Thyroid gland (tissue), 4 donors: ENCODE measurements at regions not wholly inside any gene's neighbourhood (a gene's known extent, or its start where the extent isn't known, plus 50 kb on each side); places are given as distances from the start of the nearest gene placed in this dataset.

Experiments used
- DNase-seq, 2 donors: peaks; one replicate each; pipeline ENCODE4 v3.0.0-alpha.2; 2019
- H3K27ac ChIP-seq, 3 donors: fragments of 200-600 bp; sonication (generic); 1 replicate in 2 of 3; 2 replicates in 1 of 3; pipeline ENCODE4 v1.5.1; 2016 to 2019; ENCODE audit warnings: mild to moderate bottlenecking in 1 of 3, moderate library complexity in 1 of 3
- H3K27me3 ChIP-seq: fragments of 200-600 bp; sonication (generic); one replicate; pipeline ENCODE4 v1.5.1; 2019
- H3K36me3 ChIP-seq, 2 donors: fragments of 200-600 bp; sonication (generic); one replicate each; pipeline ENCODE4 v1.5.1; 2016 to 2019
- H3K4me1 ChIP-seq, 2 donors: fragments of 200-600 bp; sonication (generic); one replicate each; pipeline ENCODE4 v1.5.1; 2017 to 2019
- H3K4me3 ChIP-seq, 3 donors: fragments of 200-600 bp; sonication (generic); replicated peaks in 1 of 3; 1 replicate in 2 of 3; 2 replicates in 1 of 3; pipeline ENCODE4 v1.5.1; 2016; ENCODE audit warnings: mild to moderate bottlenecking in 1 of 3
- H3K9me3 ChIP-seq: fragments of 200-600 bp; sonication (generic); one replicate; pipeline ENCODE4 v1.5.1; 2017
- POLR2A ChIP-seq, 2 donors: fragments of 450-650 bp; IDR thresholded peaks; one replicate each; pipeline ENCODE4 v1.6.1; 2017; ENCODE audit warnings: antibody characterized with exemption in 2 of 2, mild to moderate bottlenecking in 2 of 2, moderate library complexity in 1 of 2
- WGBS, 2 donors: methylation state at CpG; one replicate each; pipeline ENCODE4 v1.1.5; 2017; 5-methylcytosine and 5-hydroxymethylcytosine counted together
- intact Hi-C: fragments of 100-400 bp; cut with DNase I; formaldehyde crosslinking; loops from one replicate; pipeline ENCODE4 v1.15.1; 2023
- TF ChIP-seq, protein P1 (sequence below), 6 experiments: fragments of 200-600 bp in 3 of 6; fragments of 450-650 bp in 3 of 6; sonication (generic) in 3 of 6; IDR thresholded peaks; one replicate each; pipeline ENCODE4 v1.5.1; 2016 to 2019; ENCODE audit warnings: antibody characterized with exemption in 6 of 6, mild to moderate bottlenecking in 2 of 6, inconsistent platforms in 1 of 6, moderate library complexity in 1 of 6

- no peaks in the 10 kb centered on the region for H3K27me3 ChIP-seq
- WGBS, 2 donors: 10 to 11% methylated on average over 2 of the region's 2 CpGs
- H3K9me3 ChIP-seq: no peaks in the 10 kb centered on the region
- H3K4me1 ChIP-seq: no peaks in the 10 kb centered on the region
- no peak for DNase-seq
- no peak for TF ChIP-seq POLR2A (IDR thresholded peaks at IDR 0.05)
- TF ChIP-seq, protein P1, sequence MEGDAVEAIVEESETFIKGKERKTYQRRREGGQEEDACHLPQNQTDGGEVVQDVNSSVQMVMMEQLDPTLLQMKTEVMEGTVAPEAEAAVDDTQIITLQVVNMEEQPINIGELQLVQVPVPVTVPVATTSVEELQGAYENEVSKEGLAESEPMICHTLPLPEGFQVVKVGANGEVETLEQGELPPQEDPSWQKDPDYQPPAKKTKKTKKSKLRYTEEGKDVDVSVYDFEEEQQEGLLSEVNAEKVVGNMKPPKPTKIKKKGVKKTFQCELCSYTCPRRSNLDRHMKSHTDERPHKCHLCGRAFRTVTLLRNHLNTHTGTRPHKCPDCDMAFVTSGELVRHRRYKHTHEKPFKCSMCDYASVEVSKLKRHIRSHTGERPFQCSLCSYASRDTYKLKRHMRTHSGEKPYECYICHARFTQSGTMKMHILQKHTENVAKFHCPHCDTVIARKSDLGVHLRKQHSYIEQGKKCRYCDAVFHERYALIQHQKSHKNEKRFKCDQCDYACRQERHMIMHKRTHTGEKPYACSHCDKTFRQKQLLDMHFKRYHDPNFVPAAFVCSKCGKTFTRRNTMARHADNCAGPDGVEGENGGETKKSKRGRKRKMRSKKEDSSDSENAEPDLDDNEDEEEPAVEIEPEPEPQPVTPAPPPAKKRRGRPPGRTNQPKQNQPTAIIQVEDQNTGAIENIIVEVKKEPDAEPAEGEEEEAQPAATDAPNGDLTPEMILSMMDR (IDR thresholded peaks at IDR 0.05): no peak
- no peaks in the 10 kb centered on the region for H3K36me3 ChIP-seq
- H3K27ac ChIP-seq: no peak overlapping the region
- H3K4me3 ChIP-seq: no peak overlapping the region
- intact Hi-C loops: no loop called here
Measured at GRCh38 chr1:242800521-242800920, 276.0 kb upstream of the PLD5 start.

DNA sequence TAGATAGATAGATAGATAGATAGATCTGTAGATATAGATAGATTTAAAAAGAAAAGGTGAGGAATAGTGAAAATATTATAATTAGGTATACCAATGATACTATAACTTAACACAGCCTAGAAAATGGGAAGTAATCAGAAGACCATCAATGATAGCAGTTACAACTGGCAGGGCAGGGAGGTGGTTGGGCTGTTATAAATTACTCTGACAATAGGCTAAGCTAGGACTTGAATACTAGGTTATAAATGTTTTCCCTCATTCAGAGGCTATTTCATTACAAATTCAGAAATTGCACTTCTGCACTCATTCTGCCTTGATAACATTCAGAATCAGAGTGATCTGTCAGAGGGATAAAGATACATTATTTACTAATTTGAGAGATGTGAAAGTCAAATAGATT is 273.4 kb upstream of the PLD5 start:
- Histone ChIP-seq H3K4me1 (no peaks in the 10 kb centered on the region), H3K27me3 (no peaks in the 10 kb centered on the region), H3K9me3 (no peaks in the 10 kb centered on the region), H3K27ac (no peak overlapping the region), H3K4me3 (no peak overlapping the region), H3K36me3 (no peaks in the 10 kb centered on the region)
- intact Hi-C loops: no loop called here
- TF ChIP-seq, protein P1 (IDR thresholded peaks at IDR 0.05): no peak
- no peak for TF ChIP-seq POLR2A (IDR thresholded peaks at IDR 0.05)
- no peak for DNase-seq

GRCh38 chr1:242788771-242789170 is 264.3 kb upstream of the PLD5 start:
- intact Hi-C loops: no loop called here
- no peak for DNase-seq
- Histone ChIP-seq H3K27me3 (no peaks in the 10 kb centered on the region), H3K36me3 (no peaks in the 10 kb centered on the region), H3K4me3 (no peak overlapping the region), H3K27ac (no peak overlapping the region), H3K9me3 (no peaks in the 10 kb centered on the region), H3K4me1 (no peaks in the 10 kb centered on the region)
- no peak for TF ChIP-seq POLR2A (IDR thresholded peaks at IDR 0.05)
- TF ChIP-seq, protein P1 (IDR thresholded peaks at IDR 0.05): no peak
- whole genome bisulfite sequencing, 2 donors: 65% methylated on average over 2 of the region's 2 CpGs

DNA sequence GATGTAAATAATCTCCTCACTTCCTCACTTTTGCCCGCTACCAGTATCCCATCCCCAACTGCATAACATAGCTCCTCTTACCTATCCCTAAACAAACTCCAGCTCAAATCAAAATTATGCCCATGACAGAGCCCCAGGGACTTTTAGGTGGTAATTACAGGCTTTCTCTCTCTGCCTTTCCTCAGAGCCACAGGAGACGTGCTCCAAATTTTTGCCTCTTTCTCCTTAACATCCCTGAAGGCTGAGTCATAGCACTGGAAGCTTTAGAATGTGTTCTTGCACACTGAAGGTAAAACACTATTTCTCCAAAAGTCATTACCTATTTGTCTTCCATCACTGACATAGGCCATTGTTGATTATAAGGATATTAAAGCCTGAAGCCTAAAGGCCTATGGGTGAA is 263.5 kb upstream of the PLD5 start:
- no peaks in the 10 kb centered on the region for H3K9me3 ChIP-seq
- no peak overlapping the region for H3K27ac ChIP-seq
- H3K27me3 ChIP-seq: no peaks in the 10 kb centered on the region
- no peaks in the 10 kb centered on the region for H3K4me1 ChIP-seq
- 71 to 85% methylated on average over 2 of the region's 2 CpGs for WGBS, 2 donors
- no peak overlapping the region for H3K4me3 ChIP-seq
- no peaks in the 10 kb centered on the region for H3K36me3 ChIP-seq
- TF ChIP-seq, protein P1 (IDR thresholded peaks at IDR 0.05): no peak
- TF ChIP-seq POLR2A (IDR thresholded peaks at IDR 0.05): no peak
- intact Hi-C loops: no loop called here
- DNase-seq: no peak

GRCh38 chr1:242784807-242785206 is 260.3 kb upstream of the PLD5 start:
- 61 to 70% methylated on average over 7 of the region's 7 CpGs for WGBS, 2 donors

More at GRCh38 chr1:242784807-242785206, 260.3 kb upstream of the PLD5 start:
- H3K27me3 ChIP-seq: no peaks in the 10 kb centered on the region
- H3K4me3 ChIP-seq: no peak overlapping the region
- H3K9me3 ChIP-seq: no peaks in the 10 kb centered on the region
- TF ChIP-seq, protein P1 (IDR thresholded peaks at IDR 0.05): no peak
- TF ChIP-seq POLR2A (IDR thresholded peaks at IDR 0.05): no peak
- H3K27ac ChIP-seq: no peak overlapping the region
- intact Hi-C loops: no loop called here
- DNase-seq: no peak
- H3K4me1 ChIP-seq: no peaks in the 10 kb centered on the region
- H3K36me3 ChIP-seq: no peaks in the 10 kb centered on the region
